ENCODE measurements at regions not wholly inside any gene's neighbourhood (a gene's known extent, or its start where the extent isn't known, plus 50 kb on each side); places are given as distances from the start of the nearest gene placed in this dataset.

- no peak for DNase-seq
- Histone ChIP-seq H3K4me1 (peaks cover 0 to 4% (median 0%) of the 10 kb centered on the region in 4 donors), H3K27ac (no peak overlapping the region), H3K27me3 (no peaks in the 10 kb centered on the region), H3K9me3 (no peaks in the 10 kb centered on the region), H3K4me3 (no peak overlapping the region), H3K36me3 (no peaks in the 10 kb centered on the region)
- no peak for TF ChIP-seq CTCF (IDR thresholded peaks at IDR 0.05)
- no peak for TF ChIP-seq EP300 (IDR thresholded peaks at IDR 0.05)
- TF ChIP-seq POLR2A (IDR thresholded peaks at IDR 0.05) = no peak
- TF ChIP-seq POLR2AphosphoS5 (IDR thresholded peaks at IDR 0.05) = no peak
- 89 to 94% methylated on average over 3 of the region's 3 CpGs for WGBS, 2 donors
- intact Hi-C loops (cut with DNase I) = no loop called here
Measured at GRCh38 chr2:136612079-136612478, 153.3 kb upstream of the THSD7B start.

GRCh38 chr2:136611451-136611850, 153.9 kb upstream of the THSD7B start:
- no peak for TF ChIP-seq CTCF (IDR thresholded peaks at IDR 0.05)
- TF ChIP-seq POLR2A (IDR thresholded peaks at IDR 0.05) = no peak
- TF ChIP-seq EP300 (IDR thresholded peaks at IDR 0.05) = no peak
- Histone ChIP-seq H3K4me1 (peaks cover 0 to 4% (median 0%) of the 10 kb centered on the region in 4 donors), H3K27ac (no peak overlapping the region)

GRCh38 chr2:136582628-136583205, 182.6 kb upstream of the THSD7B start:
- 16 to 18% methylated on average over 4 of the region's 4 CpGs for WGBS, 2 donors
- TF ChIP-seq POLR2AphosphoS5 (IDR thresholded peaks at IDR 0.05) (no peak), POLR2A (IDR thresholded peaks at IDR 0.05) (no peak), EP300 (IDR thresholded peaks at IDR 0.05) (no peak), CTCF (IDR thresholded peaks at IDR 0.05) (no peak)

More at GRCh38 chr2:136611451-136611850, 153.9 kb upstream of the THSD7B start:
- intact Hi-C loops (cut with DNase I) = no loop called here
- H3K36me3 ChIP-seq = no peaks in the 10 kb centered on the region
- DNase-seq = no peak
- 40 to 54% methylated on average over 1 of the region's 1 CpG for WGBS, 2 donors
- H3K27me3 ChIP-seq = no peaks in the 10 kb centered on the region
- H3K4me3 ChIP-seq = no peak overlapping the region
- no peaks in the 10 kb centered on the region for H3K9me3 ChIP-seq

GRCh38 chr2:136572335-136572734, 193.0 kb upstream of the THSD7B start:
- H3K36me3 ChIP-seq = no peaks in the 10 kb centered on the region
- H3K9me3 ChIP-seq = no peaks in the 10 kb centered on the region
- no peak overlapping the region for H3K4me3 ChIP-seq
- no peak overlapping the region for H3K27ac ChIP-seq
- no peaks in the 10 kb centered on the region for H3K27me3 ChIP-seq
- DNase-seq = no peak
- WGBS, 2 donors = 40 to 58% methylated on average over 2 of the region's 2 CpGs
- TF ChIP-seq POLR2AphosphoS5 (IDR thresholded peaks at IDR 0.05) (no peak), EP300 (IDR thresholded peaks at IDR 0.05) (no peak), POLR2A (IDR thresholded peaks at IDR 0.05) (no peak), CTCF (IDR thresholded peaks at IDR 0.05) (no peak)
- intact Hi-C loops (cut with DNase I) = no loop called here
- H3K4me1 ChIP-seq = no peaks in the 10 kb centered on the region

More at GRCh38 chr2:136582628-136583205, 182.6 kb upstream of the THSD7B start:
- no peaks in the 10 kb centered on the region for H3K9me3 ChIP-seq
- H3K4me3 ChIP-seq = no peak overlapping the region
- H3K27me3 ChIP-seq = no peaks in the 10 kb centered on the region
- H3K27ac ChIP-seq = no peak overlapping the region
- no peaks in the 10 kb centered on the region for H3K36me3 ChIP-seq
- DNase-seq = no peak
- intact Hi-C loops (cut with DNase I) = no loop called here
- no peaks in the 10 kb centered on the region for H3K4me1 ChIP-seq

- Histone ChIP-seq H3K36me3 (no peaks in the 10 kb centered on the region), H3K27me3 (no peaks in the 10 kb centered on the region), H3K4me3 (no peak overlapping the region), H3K27ac (no peak overlapping the region), H3K9me3 (peaks cover 0 to 3% (median 0%) of the 10 kb centered on the region in 4 donors), H3K4me1 (no peaks in the 10 kb centered on the region)
- no peak for TF ChIP-seq POLR2A (IDR thresholded peaks at IDR 0.05)
- no peak for TF ChIP-seq CTCF (IDR thresholded peaks at IDR 0.05)
- DNase-seq = no peak
- intact Hi-C loops (cut with DNase I) = no loop called here
- 90 to 92% methylated on average over 1 of the region's 1 CpG for WGBS, 2 donors
Measured at GRCh38 chr2:136557203-136557602, 208.1 kb upstream of the THSD7B start.
